ENCODE measurements at regions not wholly inside any gene's neighbourhood (a gene's known extent, or its start where the extent isn't known, plus 50 kb on each side); places are given as distances from the start of the nearest gene placed in this dataset.

- TF ChIP-seq CTCF (IDR thresholded peaks at IDR 0.05) (no peak), MXI1 (IDR thresholded peaks at IDR 0.05; ENCODE audit: low read depth, low read length) (no peak), NRF1 (IDR thresholded peaks at IDR 0.05; ENCODE audit: low read depth, low read length) (no peak), IRF3 (IDR thresholded peaks at IDR 0.05; ENCODE audit: low read depth, low read length) (no peak), TAF1 (IDR thresholded peaks at IDR 0.05; ENCODE audit: borderline replicate concordance, low read depth, low read length) (no peak)
Observed at GRCh38 chr5:66454186-66455078, 141.8 kb upstream of the MAST4 start (continued).

GRCh38 chr5:66459728-66460127 lies 136.5 kb upstream of the MAST4 start:
- Histone ChIP-seq H3K27ac (ENCODE audit: low read depth in 2 of 2, low read length in 1 of 2) (no peak overlapping the region), H3K27me3 (ENCODE audit: insufficient read depth) (no peaks in the 10 kb centered on the region), H4K20me1 (ENCODE audit: insufficient read depth) (no peaks in the 10 kb centered on the region), H3K4me1 (ENCODE audit: control insufficient read depth in 1 of 2, insufficient read depth in 2 of 2, low read depth in 1 of 2, low read length in 1 of 2) (no peaks in the 10 kb centered on the region), H3K4me3 (ENCODE audit: low read depth in 2 of 2, low read length in 1 of 2) (no peak overlapping the region), H3K79me2 (ENCODE audit: insufficient read depth) (no peaks in the 10 kb centered on the region), H3K9ac (no peak overlapping the region), H3K9me2 (no peaks in the 10 kb centered on the region), H2AFZ (ENCODE audit: low read depth) (no peak overlapping the region), H3K9me3 (no peaks in the 10 kb centered on the region), H3K36me3 (replicated peaks in 1 of 2; ENCODE audit: control insufficient read depth in 1 of 2, insufficient read depth in 2 of 2, low read length in 1 of 2) (no peaks in the 10 kb centered on the region), H3F3A (replicated peaks; ENCODE audit: insufficient read depth) (no peaks in the 10 kb centered on the region), H3K4me2 (no peak overlapping the region)
- CTCF ChIA-PET: no interaction called here
- 30% methylated on average over 3 of the region's 3 CpGs for whole genome bisulfite sequencing (ENCODE audit: low lambda C conversion rate)
- POLR2A ChIA-PET: no interaction called here
- DNase-seq: no peak
- TF ChIP-seq MEF2A (IDR thresholded peaks at IDR 0.05; ENCODE audit: borderline replicate concordance, low read depth): no peak
- no peak for TF ChIP-seq ELF1 (IDR thresholded peaks at IDR 0.05)
- no peak for TF ChIP-seq RXRA (IDR thresholded peaks at IDR 0.05; ENCODE audit: borderline replicate concordance, low read depth)
- TF ChIP-seq FOXJ3 (CRISPR knock-in tag; IDR thresholded peaks at IDR 0.05): no peak
- no peak for TF ChIP-seq TCF12 (IDR thresholded peaks at IDR 0.05)

- POLR2A ChIA-PET: no interaction called here
Observed at GRCh38 chr5:66467564-66467963, 128.6 kb upstream of the MAST4 start.

More at GRCh38 chr5:66467564-66467963, 128.6 kb upstream of the MAST4 start:
- no peak for DNase-seq
- no peaks in the 10 kb centered on the region for H3K79me2 ChIP-seq (ENCODE audit: insufficient read depth)
- H3K4me3 ChIP-seq (ENCODE audit: low read depth in 2 of 2, low read length in 1 of 2): no peak overlapping the region
- H3F3A ChIP-seq (replicated peaks; ENCODE audit: insufficient read depth): no peaks in the 10 kb centered on the region
- H3K4me2 ChIP-seq: no peak overlapping the region
- H3K4me1 ChIP-seq (ENCODE audit: control insufficient read depth in 1 of 2, insufficient read depth in 2 of 2, low read depth in 1 of 2, low read length in 1 of 2): no peaks in the 10 kb centered on the region
- TF ChIP-seq RAD21 (IDR thresholded peaks at IDR 0.05; ENCODE audit: low read length) (no peak), ZBTB33 (IDR thresholded peaks at IDR 0.05; ENCODE audit: borderline replicate concordance, low read depth) (no peak), MAX (IDR thresholded peaks at IDR 0.05; ENCODE audit: low read depth) (no peak)
- H3K9me3 ChIP-seq: peaks cover 3% of the 10 kb centered on the region; the same call in 1 of the 2 replicates
- WGBS (ENCODE audit: low lambda C conversion rate): 53% methylated on average over 4 of the region's 4 CpGs
- no peaks in the 10 kb centered on the region for H3K36me3 ChIP-seq (replicated peaks in 1 of 2; ENCODE audit: control insufficient read depth in 1 of 2, insufficient read depth in 2 of 2, low read length in 1 of 2)
- no peak overlapping the region for H3K27ac ChIP-seq (ENCODE audit: low read depth in 2 of 2, low read length in 1 of 2)
- no peaks in the 10 kb centered on the region for H3K27me3 ChIP-seq (ENCODE audit: insufficient read depth)
- H3K9ac ChIP-seq: no peak overlapping the region
- CTCF ChIA-PET: no interaction called here
- no peak overlapping the region for H2AFZ ChIP-seq (ENCODE audit: low read depth)
- H3K9me2 ChIP-seq: no peaks in the 10 kb centered on the region
- H4K20me1 ChIP-seq (ENCODE audit: insufficient read depth): no peaks in the 10 kb centered on the region
